ENCODE measurements at regions not wholly inside any gene's neighbourhood (a gene's known extent, or its start where the extent isn't known, plus 50 kb on each side); places are given as distances from the start of the nearest gene placed in this dataset.
"Not testable (repeated sequence)": the region's sequence is repeated elsewhere in the genome, so short reads cannot be mapped to it uniquely, and the experiment has no call there.

- no peak for DNase-seq
Observed at GRCh38 chr2:194917519-194917918, 739.5 kb upstream of the SLC39A10 start.

GRCh38 chr2:194915485-194915884, 741.5 kb upstream of the SLC39A10 start:
- no peak for DNase-seq

- no peak for DNase-seq
Observed at GRCh38 chr2:194907569-194907968, 749.5 kb upstream of the SLC39A10 start.

- no peak for DNase-seq
Observed at GRCh38 chr2:194896871-194897270, 760.2 kb upstream of the SLC39A10 start.

GRCh38 chr2:194883711-194884110, 773.3 kb upstream of the SLC39A10 start:
- no peak for DNase-seq

GRCh38 chr2:194870974-194871535, 786.0 kb upstream of the SLC39A10 start:
- DNase-seq: no peak

GRCh38 chr2:194867328-194867727, 789.7 kb upstream of the SLC39A10 start:
- peak in 2 of 3 experiments; percentile 31 to 57 for DNase-seq

- no peak for DNase-seq
Observed at GRCh38 chr2:194854941-194855340, 802.1 kb upstream of the SLC39A10 start.

GRCh38 chr2:194842871-194843270, 814.2 kb upstream of the SLC39A10 start:
- DNase-seq: no peak

GRCh38 chr2:194834371-194834770, 822.7 kb upstream of the SLC39A10 start:
- not testable (repeated sequence) for DNase-seq

- no peak for DNase-seq
Observed at GRCh38 chr2:194826241-194826640, 830.8 kb upstream of the SLC39A10 start.

GRCh38 chr2:194824450-194824849, 832.6 kb upstream of the SLC39A10 start:
- no peak for DNase-seq

- no peak for DNase-seq
Observed at GRCh38 chr2:194822657-194823056, 834.4 kb upstream of the SLC39A10 start.

- DNase-seq: peak in 2 of 3 experiments; percentile 8 to 62
Observed at GRCh38 chr2:194822097-194822496, 834.9 kb upstream of the SLC39A10 start.

GRCh38 chr2:194819367-194819766, 837.7 kb upstream of the SLC39A10 start:
- peak in 1 of 3 experiments; percentile 66 for DNase-seq

- DNase-seq: no peak
Observed at GRCh38 chr2:194815475-194815874, 841.6 kb upstream of the SLC39A10 start.

- DNase-seq: no peak
Observed at GRCh38 chr2:194802589-194802988, 854.4 kb upstream of the SLC39A10 start.

GRCh38 chr2:194787071-194787470, 870.0 kb upstream of the SLC39A10 start:
- not testable (repeated sequence) for DNase-seq

- DNase-seq: not testable (repeated sequence)
Observed at GRCh38 chr2:194771394-194771793, 885.6 kb upstream of the SLC39A10 start.

GRCh38 chr2:194769030-194769429, 888.0 kb upstream of the SLC39A10 start:
- no peak for DNase-seq

GRCh38 chr2:194765723-194766122, 891.3 kb upstream of the SLC39A10 start:
- DNase-seq: peak in 1 of 3 experiments; percentile 49

- no peak for DNase-seq
Observed at GRCh38 chr2:194750926-194751325, 906.1 kb upstream of the SLC39A10 start.

GRCh38 chr2:194745557-194746146, 911.4 kb upstream of the SLC39A10 start:
- DNase-seq: no peak

GRCh38 chr2:194742706-194743105, 914.3 kb upstream of the SLC39A10 start:
- no peak for DNase-seq

- no peak for DNase-seq
Observed at GRCh38 chr2:194739217-194739616, 917.8 kb upstream of the SLC39A10 start.

All from NCI-H1417 (cell line).